KG1 (cell line): ENCODE measurements at regions not wholly inside any gene's neighbourhood (a gene's known extent, or its start where the extent isn't known, plus 50 kb on each side); places are given as distances from the start of the nearest gene placed in this dataset.

Source experiments
- DNase-seq: peaks from one replicate; lab custom pipeline; 2025; lab: John Stamatoyannopoulos, UW

DNA sequence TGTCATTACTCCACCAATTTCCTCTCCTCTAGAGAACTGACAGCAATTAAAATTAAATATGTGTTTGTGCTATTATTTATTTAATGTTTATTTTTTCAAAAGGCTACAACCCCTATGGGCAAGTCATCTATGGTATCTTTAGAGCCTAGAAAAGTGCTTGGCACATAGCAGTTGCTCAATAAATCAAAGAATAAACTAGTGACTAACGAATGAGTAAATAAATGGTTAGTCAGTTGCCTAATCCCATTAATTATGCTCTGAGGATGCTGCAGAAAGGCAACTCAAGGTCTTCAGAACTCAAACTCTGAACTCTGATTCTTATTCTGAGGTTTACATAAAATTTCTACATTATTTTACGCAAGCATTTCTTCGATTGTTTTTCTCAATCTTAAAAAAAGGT, 193.0 kb upstream of the TSHZ2 start:
- DNase-seq = no peak

GRCh38 chr20:52777171-52777570, 195.0 kb upstream of the TSHZ2 start:
- DNase-seq = no peak

GRCh38 chr20:52775786-52776185, 196.4 kb upstream of the TSHZ2 start:
- DNase-seq = no peak

DNA sequence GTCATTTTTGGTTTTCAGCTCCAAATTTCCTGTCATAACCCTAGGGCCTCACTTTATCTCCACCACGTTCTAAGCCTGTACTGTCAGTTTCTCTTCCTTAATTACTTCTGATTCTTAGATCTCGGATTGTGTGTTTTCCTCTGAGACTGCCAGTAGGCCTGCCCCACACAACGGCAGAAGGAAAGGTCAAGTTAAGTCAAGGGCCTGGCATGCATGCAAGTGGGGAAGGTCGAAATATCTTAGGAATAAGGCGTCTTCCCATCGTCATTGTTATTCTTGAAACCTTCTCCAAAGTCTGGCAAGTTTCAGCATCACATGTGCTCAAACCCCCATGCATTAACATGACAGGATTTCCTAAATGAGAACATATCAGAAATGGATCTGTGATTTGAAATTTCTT, 203.5 kb upstream of the TSHZ2 start:
- no peak for DNase-seq

DNA sequence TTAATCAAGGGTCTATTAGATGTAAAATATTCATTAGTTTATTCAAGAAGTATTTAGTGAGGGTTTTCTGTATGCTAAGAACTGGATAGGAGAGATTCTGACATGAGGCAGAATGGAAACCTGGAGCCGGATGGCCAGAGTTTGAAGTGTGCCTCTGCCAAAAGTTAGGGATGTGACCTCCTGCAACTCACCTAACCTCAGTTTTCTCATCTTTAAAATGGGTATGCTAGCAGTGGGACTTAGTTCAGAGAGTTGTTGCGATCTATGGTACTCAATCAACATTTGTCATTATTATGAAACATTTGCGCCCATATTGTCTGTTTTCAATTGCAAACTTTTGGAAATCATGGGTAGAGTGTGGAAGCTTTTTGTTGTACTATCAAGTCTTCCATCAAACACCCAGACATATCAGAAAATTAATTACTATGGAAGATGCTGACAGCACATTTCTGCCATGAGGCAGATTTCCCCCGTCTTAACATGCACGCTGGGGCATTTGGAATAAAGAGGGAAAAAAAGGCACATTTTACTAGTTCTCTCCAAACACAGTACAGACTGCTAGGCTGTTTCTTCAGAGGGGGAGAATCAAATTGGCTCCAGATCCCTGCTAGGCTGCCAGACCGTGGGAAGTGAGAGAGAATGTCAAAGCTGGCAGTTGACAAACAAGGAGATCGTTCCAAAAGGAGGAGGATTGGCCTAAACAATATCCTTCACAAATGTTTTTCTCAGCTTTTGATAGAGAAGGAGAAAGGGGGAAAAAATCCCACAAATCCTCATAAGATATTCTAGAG, 205.3 kb upstream of the TSHZ2 start:
- DNase-seq = no peak

- no peak for DNase-seq
These were observed 208.8 kb upstream of the TSHZ2 start for GRCh38 chr20:52763321-52763853.

- DNase-seq = no peak
These were observed 210.3 kb upstream of the TSHZ2 start for GRCh38 chr20:52761867-52762266.

GRCh38 chr20:52760791-52761190, 211.4 kb upstream of the TSHZ2 start:
- no peak for DNase-seq

DNA sequence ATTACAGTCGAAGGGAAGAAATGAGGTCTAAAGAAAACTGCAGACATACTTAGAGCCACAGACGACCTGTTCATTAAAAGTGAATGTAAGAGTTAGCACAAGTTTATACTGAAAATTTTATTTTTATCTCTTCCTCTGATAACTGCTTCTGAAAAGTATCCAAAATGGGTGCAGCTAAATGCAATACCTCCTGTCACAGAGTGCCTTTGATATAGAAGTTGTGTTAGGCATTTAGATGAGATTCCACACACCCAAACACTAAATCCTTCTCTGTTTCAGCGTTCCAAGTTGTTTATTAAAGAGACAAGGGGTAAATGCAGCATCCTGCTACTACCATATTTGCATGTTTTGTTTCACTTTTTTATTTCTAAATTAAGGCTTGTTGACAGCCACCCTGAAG, 214.7 kb upstream of the TSHZ2 start:
- DNase-seq = no peak

GRCh38 chr20:52755744-52756143, 216.4 kb upstream of the TSHZ2 start:
- DNase-seq = no peak

- no peak for DNase-seq
These were observed 217.8 kb upstream of the TSHZ2 start for GRCh38 chr20:52754366-52754765.

DNA sequence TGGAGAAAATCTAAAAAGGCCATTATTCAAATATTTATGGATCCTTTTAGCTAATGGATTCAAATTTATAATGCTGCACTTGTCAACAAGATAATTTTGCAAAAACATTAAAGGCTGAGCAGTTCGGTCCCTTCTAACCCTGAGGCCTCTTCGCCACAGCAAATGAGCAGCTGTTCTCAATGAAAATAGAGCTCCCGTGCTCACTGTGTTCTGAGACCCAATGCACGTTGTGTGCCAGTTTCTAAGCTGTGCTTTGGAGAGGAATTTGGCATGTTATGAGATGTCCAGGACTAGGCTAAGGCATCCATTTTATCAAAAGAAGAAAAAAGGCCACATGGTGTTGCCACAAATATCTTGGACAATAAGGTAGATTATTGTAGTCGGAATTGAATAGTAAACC, 220.1 kb upstream of the TSHZ2 start:
- DNase-seq = no peak

DNA sequence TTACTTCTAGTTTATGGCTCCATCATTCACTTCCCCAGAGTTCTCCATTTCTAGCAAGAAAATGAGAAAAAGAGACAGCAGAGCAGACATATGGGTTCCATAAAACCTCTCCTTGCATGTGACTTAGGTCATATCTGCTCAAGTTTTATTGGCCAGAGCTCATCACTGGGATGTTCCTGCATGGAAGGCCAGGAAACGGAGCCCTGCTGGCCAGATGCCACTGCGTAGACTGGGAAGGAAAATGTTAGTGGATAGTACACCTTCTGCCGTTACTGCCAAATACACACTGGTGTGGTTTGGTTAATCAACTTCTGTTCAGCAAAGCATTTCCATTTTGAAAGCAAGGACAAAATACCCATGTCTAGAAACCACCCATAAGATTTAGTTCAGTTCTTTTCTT, 220.6 kb upstream of the TSHZ2 start:
- DNase-seq = no peak

GRCh38 chr20:52749938-52750337, 222.2 kb upstream of the TSHZ2 start:
- no peak for DNase-seq

DNA sequence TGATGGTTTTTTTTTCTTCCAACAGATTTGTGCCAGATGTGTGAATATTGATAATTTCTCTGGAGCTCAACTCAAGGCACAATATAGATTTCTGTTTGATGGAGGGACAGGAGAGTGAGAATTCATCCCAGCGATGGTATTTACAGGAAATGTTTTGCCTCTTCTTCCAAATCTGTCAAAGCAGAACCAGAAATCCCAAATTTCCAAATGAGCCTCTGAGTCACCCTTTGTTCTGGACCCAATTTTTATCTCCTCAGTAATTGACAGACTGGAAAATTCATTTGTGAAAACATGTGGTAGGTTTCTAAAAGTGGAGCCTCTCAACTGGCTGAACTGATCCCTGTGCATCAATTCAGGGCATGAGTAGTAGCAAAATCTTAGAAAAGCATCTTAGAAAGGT, 223.2 kb upstream of the TSHZ2 start:
- DNase-seq = no peak

DNA sequence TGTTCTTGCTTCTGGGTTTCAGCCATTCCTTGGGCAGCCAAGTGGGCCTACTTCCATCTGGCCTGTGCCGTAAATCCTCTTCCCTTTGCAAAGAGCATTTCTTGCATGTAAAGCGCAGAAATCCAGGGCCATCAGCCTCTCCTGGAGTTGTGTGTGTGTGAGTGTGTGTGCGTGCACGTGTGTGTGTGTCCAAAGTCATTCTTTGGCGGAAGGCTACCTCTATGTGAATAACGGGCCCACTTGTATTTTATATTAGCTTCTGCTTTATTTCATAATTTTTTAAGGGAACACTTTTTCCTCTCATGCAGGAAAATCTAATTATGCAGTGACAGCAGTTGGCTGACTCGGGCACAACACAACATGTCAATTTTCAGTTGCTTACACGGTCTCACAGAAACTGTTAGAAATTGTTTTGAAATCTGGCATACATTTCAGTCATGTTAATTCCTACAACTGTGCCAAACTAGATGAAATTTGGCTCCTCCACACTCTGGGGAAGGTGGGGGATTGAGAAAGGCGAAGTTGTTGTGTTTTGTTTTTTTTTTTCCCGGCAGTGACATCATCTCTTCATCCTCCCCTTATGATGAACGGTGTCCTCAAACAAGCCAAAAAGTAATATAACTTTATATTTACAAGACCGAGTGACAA, 223.7 kb upstream of the TSHZ2 start:
- DNase-seq = no peak

DNA sequence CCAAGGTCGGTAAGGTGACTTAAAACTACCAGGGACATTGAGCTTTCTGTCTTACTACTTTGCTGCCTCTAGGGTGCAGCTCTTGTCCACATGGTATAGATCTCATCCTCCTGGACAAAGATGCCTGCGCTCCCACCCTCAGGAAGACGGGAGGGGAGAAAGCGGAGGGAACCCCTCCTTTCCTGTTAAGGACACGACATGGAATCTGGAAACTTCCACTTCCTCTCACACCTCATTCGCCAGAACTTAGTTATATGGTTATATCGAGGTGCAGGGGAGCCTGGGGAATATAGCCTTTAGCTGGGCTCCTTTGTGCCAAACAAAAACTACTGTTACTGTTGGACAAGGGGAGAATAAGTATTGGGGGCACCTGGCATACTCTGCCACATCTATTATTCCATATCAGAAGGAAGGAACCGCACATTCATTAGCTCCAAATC, 224.3 kb upstream of the TSHZ2 start:
- no peak for DNase-seq

DNA sequence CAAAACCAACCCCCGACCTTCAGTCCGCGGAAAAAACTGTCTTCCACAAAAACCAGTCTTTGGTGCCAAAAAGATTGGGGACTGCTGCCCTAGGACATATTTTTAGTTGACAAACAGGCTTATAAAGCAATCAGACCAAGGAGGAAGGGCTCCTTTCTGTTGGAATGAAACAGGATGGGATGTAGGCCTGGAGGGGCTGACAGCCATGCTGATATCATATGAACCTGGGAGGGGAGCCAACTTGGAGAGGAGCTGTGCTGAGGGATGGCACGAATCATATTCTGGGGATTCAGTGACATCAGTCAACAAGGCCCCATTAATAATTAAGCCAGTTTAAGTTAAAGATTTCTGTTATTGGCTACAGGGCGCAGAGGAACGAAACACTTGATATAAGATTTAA, 225.4 kb upstream of the TSHZ2 start:
- no peak for DNase-seq

GRCh38 chr20:52746190-52746589, 226.0 kb upstream of the TSHZ2 start:
- DNase-seq = no peak

- DNase-seq = no peak
These were observed 227.7 kb upstream of the TSHZ2 start for GRCh38 chr20:52744441-52744840.

- DNase-seq = no peak
These were observed 234.1 kb upstream of the TSHZ2 start for GRCh38 chr20:52738081-52738480.

DNA sequence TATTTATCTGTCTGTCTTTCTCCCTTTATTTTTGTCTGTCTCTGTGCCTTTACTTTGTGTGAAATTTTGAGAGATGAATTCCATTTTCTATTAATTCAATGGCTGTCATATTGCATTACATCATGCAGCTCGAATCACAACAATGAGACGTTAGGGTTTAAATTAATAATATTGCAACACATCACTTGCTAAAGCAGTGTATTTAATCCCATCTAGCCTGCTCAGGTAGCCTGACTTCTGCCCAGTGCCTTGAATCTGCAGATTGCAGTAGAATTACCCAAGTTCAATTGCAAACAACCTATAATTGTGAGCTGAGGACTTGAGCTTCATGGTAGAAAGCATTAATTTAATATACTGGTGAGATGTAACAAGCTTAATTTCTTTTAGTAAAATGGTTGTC, 235.7 kb upstream of the TSHZ2 start:
- no peak for DNase-seq

DNA sequence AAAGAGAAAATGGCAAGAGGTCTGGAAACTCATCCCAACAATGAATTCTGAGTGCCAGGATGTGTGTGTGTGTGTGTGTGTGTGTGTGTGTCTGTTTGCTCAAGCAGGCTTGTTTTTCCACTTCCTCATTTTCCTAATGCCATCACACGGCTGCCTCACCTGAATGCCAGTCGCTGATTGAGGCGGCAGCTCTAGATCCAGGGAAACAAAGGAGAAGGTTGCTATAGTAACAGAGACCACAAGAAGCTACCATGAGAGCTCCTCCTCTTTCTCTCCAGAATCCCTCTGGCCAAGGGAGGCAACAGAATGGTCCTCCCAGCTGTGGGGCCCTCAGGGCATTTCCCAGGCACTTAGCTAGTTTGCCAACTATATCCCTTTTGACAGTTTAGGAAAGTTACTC, 241.1 kb upstream of the TSHZ2 start:
- DNase-seq = no peak
